Spleen (tissue), 11 donors: ENCODE measurements at regions not wholly inside any gene's neighbourhood (a gene's known extent, or its start where the extent isn't known, plus 50 kb on each side); places are given as distances from the start of the nearest gene placed in this dataset.

Source experiments
- DNase-seq: peaks from one replicate; pipeline ENCODE4 v3.0.0-alpha.2; 2020
- H3K27ac ChIP-seq, 8 donors: fragments of 200-600 bp; sonication (generic) in 7 of 8; 1 replicate in 4 of 8; 2 replicates in 4 of 8; pipeline versions ENCODE4 v1.5.0 to v1.8.0; 2016 to 2021; ENCODE audit warnings: inconsistent platforms in 4 of 8, mild to moderate bottlenecking in 4 of 8, moderate library complexity in 1 of 8
- H3K27me3 ChIP-seq, 7 donors: fragments of 200-600 bp; sonication (generic) in 6 of 7; replicated peaks in 1 of 7; 1 replicate in 4 of 7; 2 replicates in 3 of 7; pipeline versions ENCODE4 v1.5.0 to v1.8.0; 2016 to 2021; ENCODE audit warnings: inconsistent platforms in 3 of 7, mild to moderate bottlenecking in 1 of 7
- H3K36me3 ChIP-seq, 6 donors: fragments of 200-600 bp; sonication (generic) in 5 of 6; 1 replicate in 4 of 6; 2 replicates in 2 of 6; pipeline versions ENCODE4 v1.5.0 to v1.8.0; 2016 to 2021; ENCODE audit warnings: inconsistent platforms in 2 of 6
- H3K4me1 ChIP-seq, 6 donors: fragments of 200-600 bp; sonication (generic) in 5 of 6; 1 replicate in 3 of 6; 2 replicates in 3 of 6; pipeline versions ENCODE4 v1.5.0 to v1.8.0; 2016 to 2021; ENCODE audit warnings: inconsistent platforms in 3 of 6
- H3K4me3 ChIP-seq, 8 donors: fragments of 200-600 bp; sonication (generic) in 7 of 8; 1 replicate in 4 of 8; 2 replicates in 4 of 8; pipeline versions ENCODE4 v1.5.0 to v1.8.0; 2016 to 2021; ENCODE audit warnings: inconsistent platforms in 4 of 8, mild to moderate bottlenecking in 4 of 8, moderate library complexity in 2 of 8
- H3K9me3 ChIP-seq, 8 donors: fragments of 200-600 bp; sonication (generic) in 7 of 8; 1 replicate in 4 of 8; 2 replicates in 4 of 8; pipeline versions ENCODE4 v1.5.0 to v1.8.0; 2016 to 2021; ENCODE audit warnings: inconsistent platforms in 4 of 8
- POLR2A ChIP-seq, 3 donors: fragments of 450-650 bp; IDR thresholded peaks; one replicate each; pipeline ENCODE4 v1.5.1; 2017; ENCODE audit warnings: antibody characterized with exemption in 3 of 3, mild to moderate bottlenecking in 1 of 3
- POLR2AphosphoS5 ChIP-seq, 3 donors: sonication (generic); formaldehyde crosslinking; IDR thresholded peaks; one replicate each; pipeline ENCODE4 v1.5.1; 2017; ENCODE audit warnings: antibody characterized with exemption in 3 of 3
- WGBS, 5 donors: extraction: QIAGEN DNeasy Blood & Tissue Kit in 3 of 5; methylation state at CpG; one replicate each; pipeline versions ENCODE4 v1.1.5 to v1.1.7; 2013 to 2018; 5-methylcytosine and 5-hydroxymethylcytosine counted together
- intact Hi-C: fragments of 100-400 bp; cut with DNase I; formaldehyde crosslinking; loops from one replicate; pipeline ENCODE4 v1.15.0; 2023; ENCODE audit warnings: low total_unique reads
- TF ChIP-seq, protein P1 (sequence below), 11 experiments: fragments of 200-600 bp in 7 of 11; fragments of 450-650 bp in 4 of 11; sonication (generic) in 4 of 11; IDR thresholded peaks in 8 of 11; conservative IDR thresholded peaks in 3 of 11; 1 replicate in 7 of 11; 2 replicates in 4 of 11; pipeline versions ENCODE4 v1.4.0 to v1.8.0; 2016 to 2021; ENCODE audit warnings: antibody characterized with exemption in 11 of 11, inconsistent platforms in 4 of 11, mild to moderate bottlenecking in 1 of 11
- donor health status: healthy with polysubstance abuse.
- donor health status: DM: no; HTN: no; CAD: no; lungs with moderate emphysema.
- donor health status: DM: no; HTN: no; CAD: no.
- donor health status: Bipolar disorder and iron deficiency.
- donor health status: healthy.
- donor health status: DM: no; HTN: no; CAD: no.
- donor health status: DM: yes; HTN: yes; CAD: no.

- Histone ChIP-seq H3K27ac (no peak overlapping the region), H3K9me3 (no peaks in the 10 kb centered on the region), H3K4me3 (no peak overlapping the region), H3K36me3 (no peaks in the 10 kb centered on the region), H3K4me1 (no peaks in the 10 kb centered on the region), H3K27me3 (peaks cover 0 to 21% (median 0%) of the 10 kb centered on the region in 7 donors)
- no peak for TF ChIP-seq POLR2A (IDR thresholded peaks at IDR 0.05)
- TF ChIP-seq POLR2AphosphoS5 (IDR thresholded peaks at IDR 0.05), result no peak
- TF ChIP-seq, protein P1, sequence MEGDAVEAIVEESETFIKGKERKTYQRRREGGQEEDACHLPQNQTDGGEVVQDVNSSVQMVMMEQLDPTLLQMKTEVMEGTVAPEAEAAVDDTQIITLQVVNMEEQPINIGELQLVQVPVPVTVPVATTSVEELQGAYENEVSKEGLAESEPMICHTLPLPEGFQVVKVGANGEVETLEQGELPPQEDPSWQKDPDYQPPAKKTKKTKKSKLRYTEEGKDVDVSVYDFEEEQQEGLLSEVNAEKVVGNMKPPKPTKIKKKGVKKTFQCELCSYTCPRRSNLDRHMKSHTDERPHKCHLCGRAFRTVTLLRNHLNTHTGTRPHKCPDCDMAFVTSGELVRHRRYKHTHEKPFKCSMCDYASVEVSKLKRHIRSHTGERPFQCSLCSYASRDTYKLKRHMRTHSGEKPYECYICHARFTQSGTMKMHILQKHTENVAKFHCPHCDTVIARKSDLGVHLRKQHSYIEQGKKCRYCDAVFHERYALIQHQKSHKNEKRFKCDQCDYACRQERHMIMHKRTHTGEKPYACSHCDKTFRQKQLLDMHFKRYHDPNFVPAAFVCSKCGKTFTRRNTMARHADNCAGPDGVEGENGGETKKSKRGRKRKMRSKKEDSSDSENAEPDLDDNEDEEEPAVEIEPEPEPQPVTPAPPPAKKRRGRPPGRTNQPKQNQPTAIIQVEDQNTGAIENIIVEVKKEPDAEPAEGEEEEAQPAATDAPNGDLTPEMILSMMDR (IDR thresholded peaks at IDR 0.05 in 8 of 11, conservative IDR thresholded peaks at IDR 0.05 in 3 of 11), result no peak
- 83 to 86% (median 84%) methylated on average over 17 of the region's 17 CpGs for WGBS, 5 donors
- DNase-seq, result no peak
- intact Hi-C loops, result no loop called here
Observed at GRCh38 chr11:70736937-70737640, 338.8 kb downstream of the CTTN start.

DNA sequence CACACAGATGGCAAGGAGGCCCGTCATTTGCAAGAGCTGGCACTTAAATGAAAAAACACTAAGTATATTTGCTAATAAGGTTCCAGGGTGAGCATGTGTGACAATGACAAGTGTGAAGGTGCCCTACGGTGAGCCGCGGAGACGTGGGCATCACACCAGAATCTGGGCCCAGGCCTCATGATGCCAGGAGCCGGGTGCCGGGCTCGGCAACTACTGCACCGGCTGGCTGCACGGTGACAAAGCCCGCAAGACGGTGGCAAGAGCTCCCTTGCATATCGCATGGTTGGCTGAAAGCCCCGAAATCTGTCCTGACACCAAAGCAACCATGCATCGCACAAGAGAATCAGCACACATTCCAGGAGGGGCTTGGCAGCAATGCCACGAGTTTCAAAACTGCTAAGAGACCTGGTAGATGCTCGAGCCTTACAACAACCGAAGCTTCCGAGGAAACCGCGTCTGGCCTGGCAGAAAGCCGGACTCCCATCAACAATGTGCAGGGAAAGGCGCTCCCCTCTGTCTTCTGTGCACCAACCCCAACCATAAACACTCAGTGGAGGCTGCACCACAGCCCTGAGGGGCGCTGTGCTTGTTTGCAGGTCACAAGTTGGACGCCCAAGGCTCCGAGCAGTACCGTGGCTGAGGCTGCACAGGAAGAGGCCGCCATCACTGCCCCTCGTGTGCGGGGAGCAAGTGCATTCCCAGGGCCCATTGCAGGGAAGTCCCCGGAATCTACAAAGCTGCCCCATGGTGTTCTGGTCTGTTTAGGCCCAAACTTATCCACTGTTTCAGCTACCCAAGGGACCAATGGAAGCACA, 339.7 kb downstream of the CTTN start:
- H3K4me3 ChIP-seq, result no peak overlapping the region
- no peaks in the 10 kb centered on the region for H3K9me3 ChIP-seq
- WGBS, 5 donors, result 85 to 91% (median 89%) methylated on average over 19 to 31 of the region's 31 CpGs
- H3K27ac ChIP-seq, result no peak overlapping the region
- no peaks in the 10 kb centered on the region for H3K36me3 ChIP-seq
- no peaks in the 10 kb centered on the region for H3K4me1 ChIP-seq
- TF ChIP-seq POLR2AphosphoS5 (IDR thresholded peaks at IDR 0.05), result no peak
- TF ChIP-seq, protein P1 (IDR thresholded peaks at IDR 0.05 in 8 of 11, conservative IDR thresholded peaks at IDR 0.05 in 3 of 11), result no peak
- no peak for TF ChIP-seq POLR2A (IDR thresholded peaks at IDR 0.05)
- no peak for DNase-seq
- peaks cover 0 to 24% (median 0%) of the 10 kb centered on the region in 7 donors for H3K27me3 ChIP-seq
- intact Hi-C loops, result no loop called here

DNA sequence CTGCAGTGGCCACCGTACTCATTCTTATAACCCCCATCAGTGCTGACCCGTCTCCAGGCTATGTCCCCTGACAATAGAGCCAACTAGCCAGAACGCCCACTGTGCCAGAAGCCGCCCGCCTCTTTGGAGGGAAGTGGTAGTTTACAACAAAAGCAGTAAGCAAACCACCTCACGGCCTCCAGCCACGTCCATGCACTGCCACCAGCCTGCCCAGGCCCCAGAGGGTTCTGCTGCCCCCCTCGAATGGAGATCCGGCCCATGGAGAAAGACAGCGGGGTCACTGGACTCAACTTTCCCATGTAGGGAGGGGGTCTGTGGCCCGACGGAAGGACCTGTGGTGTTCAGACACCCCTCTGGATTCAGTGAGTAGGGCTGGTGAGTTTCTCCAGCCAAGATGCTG, 340.3 kb downstream of the CTTN start:
- no peaks in the 10 kb centered on the region for H3K4me1 ChIP-seq
- H3K4me3 ChIP-seq, result no peak overlapping the region
- peaks cover 0 to 30% (median 0%) of the 10 kb centered on the region in 7 donors for H3K27me3 ChIP-seq
- intact Hi-C loops, result no loop called here
- no peak for DNase-seq
- no peaks in the 10 kb centered on the region for H3K36me3 ChIP-seq
- WGBS, 5 donors, result 87 to 93% (median 89%) methylated on average over 9 to 12 of the region's 12 CpGs
- no peaks in the 10 kb centered on the region for H3K9me3 ChIP-seq
- no peak overlapping the region for H3K27ac ChIP-seq
- TF ChIP-seq POLR2A (IDR thresholded peaks at IDR 0.05) (no peak), POLR2AphosphoS5 (IDR thresholded peaks at IDR 0.05) (no peak)
- TF ChIP-seq, protein P1 (IDR thresholded peaks at IDR 0.05 in 8 of 11, conservative IDR thresholded peaks at IDR 0.05 in 3 of 11), result no peak

GRCh38 chr11:70739091-70739490, 340.8 kb downstream of the CTTN start:
- H3K27ac ChIP-seq, result no peak overlapping the region
- H3K4me3 ChIP-seq, result no peak overlapping the region
- intact Hi-C loops, result no loop called here
- no peaks in the 10 kb centered on the region for H3K36me3 ChIP-seq
- H3K27me3 ChIP-seq, result peaks cover 0 to 34% (median 0%) of the 10 kb centered on the region in 7 donors
- no peaks in the 10 kb centered on the region for H3K9me3 ChIP-seq
- TF ChIP-seq POLR2AphosphoS5 (IDR thresholded peaks at IDR 0.05), result no peak
- TF ChIP-seq POLR2A (IDR thresholded peaks at IDR 0.05), result no peak
- TF ChIP-seq, protein P1 (IDR thresholded peaks at IDR 0.05 in 8 of 11, conservative IDR thresholded peaks at IDR 0.05 in 3 of 11), result no peak
- WGBS, 5 donors, result 85 to 91% (median 89%) methylated on average over 8 of the region's 8 CpGs
- H3K4me1 ChIP-seq, result no peaks in the 10 kb centered on the region
- DNase-seq, result no peak
